Neural cell (in vitro differentiated cells): ENCODE measurements at regions not wholly inside any gene's neighbourhood (a gene's known extent, or its start where the extent isn't known, plus 50 kb on each side); places are given as distances from the start of the nearest gene placed in this dataset.
"Not testable (repeated sequence)": the region's sequence is repeated elsewhere in the genome, so short reads cannot be mapped to it uniquely, and the experiment has no call there.

Experiments
- CTCF ChIP-seq: fragments of 450-650 bp; IDR thresholded peaks from 2 replicates; pipeline ENCODE4 v1.5.1; 2014; ENCODE audit warnings: antibody characterized with exemption, mild to moderate bottlenecking, moderate library complexity; ENCODE audit not compliant: poor library complexity, severe bottlenecking
- EP300 ChIP-seq: fragments of 450-650 bp; conservative IDR thresholded peaks from 2 replicates; pipeline ENCODE4 v1.6.1; 2014; ENCODE audit warnings: antibody characterized with exemption, mild to moderate bottlenecking, moderate library complexity; ENCODE audit not compliant: poor library complexity, severe bottlenecking
- EZH2 ChIP-seq: fragments of 200-600, 300-800 bp; shearing (Covaris generic), sonication (generic); IDR thresholded peaks from 2 replicates; pipeline ENCODE4 v1.6.1; 2014; ENCODE audit warnings: antibody characterized with exemption, low read length, borderline replicate concordance, mild to moderate bottlenecking; ENCODE audit not compliant: insufficient read depth, poor library complexity, severe bottlenecking
- POLR2AphosphoS5 ChIP-seq: IDR thresholded peaks from 2 replicates; pipeline ENCODE4 v1.6.1; 2012
- REST ChIP-seq: IDR thresholded peaks from 2 replicates; pipeline ENCODE4 v1.6.1; 2012; ENCODE audit warnings: borderline replicate concordance

GRCh38 chr2:11951492-11951891 is 205.1 kb downstream of the LPIN1 start:
- TF ChIP-seq CTCF, EZH2, EP300, POLR2AphosphoS5, REST: not testable (repeated sequence)
